ENCODE measurements at regions not wholly inside any gene's neighbourhood (a gene's known extent, or its start where the extent isn't known, plus 50 kb on each side); places are given as distances from the start of the nearest gene placed in this dataset.

DNA sequence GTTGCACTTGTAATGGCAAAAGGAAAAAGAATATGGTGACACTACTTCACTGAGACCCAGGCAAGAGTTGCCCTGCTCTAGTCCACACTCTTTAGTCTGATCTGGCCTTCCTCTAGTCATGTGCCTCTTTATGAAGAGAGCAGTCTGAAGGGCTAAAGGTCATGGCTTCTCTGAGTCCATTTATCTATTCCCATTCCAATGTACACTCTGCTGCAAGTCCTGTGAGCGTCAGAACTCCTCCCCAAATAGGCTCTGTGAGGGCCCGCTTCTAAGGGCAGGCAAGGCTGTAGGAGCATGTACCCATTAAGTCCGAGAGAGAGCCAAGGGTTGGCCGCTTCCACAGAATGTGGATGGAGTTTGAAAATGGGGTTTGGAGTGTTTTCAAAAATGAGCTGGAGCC lies 209.3 kb downstream of the AHR start:
- no peak for DNase-seq (ENCODE audit: low read depth in 3 of 3, low spot score in 2 of 3)

DNA sequence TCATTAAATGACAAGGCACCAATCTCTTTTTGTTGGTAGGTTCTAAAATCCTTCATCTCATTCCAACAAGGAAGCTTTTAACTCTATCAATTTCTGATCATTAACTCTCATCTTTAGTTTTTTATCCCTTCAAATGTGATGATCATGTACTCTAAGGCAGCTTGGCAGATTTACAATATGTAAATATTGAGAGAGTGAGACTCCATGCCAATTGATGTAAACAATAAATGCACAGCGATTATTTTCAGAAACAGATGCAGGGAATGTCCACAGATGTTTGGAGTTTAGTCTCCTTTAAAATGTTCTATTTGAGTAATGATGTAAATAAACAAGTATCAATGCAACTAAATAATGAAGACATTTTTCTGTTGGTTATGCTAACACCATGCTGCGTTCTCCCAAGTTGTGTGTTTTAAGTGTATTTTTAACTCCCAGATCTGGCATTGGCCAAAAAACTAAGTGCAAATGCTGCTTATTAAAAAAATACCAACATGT lies 213.8 kb downstream of the AHR start:
- no peak for DNase-seq (ENCODE audit: low read depth in 3 of 3, low spot score in 2 of 3)

DNA sequence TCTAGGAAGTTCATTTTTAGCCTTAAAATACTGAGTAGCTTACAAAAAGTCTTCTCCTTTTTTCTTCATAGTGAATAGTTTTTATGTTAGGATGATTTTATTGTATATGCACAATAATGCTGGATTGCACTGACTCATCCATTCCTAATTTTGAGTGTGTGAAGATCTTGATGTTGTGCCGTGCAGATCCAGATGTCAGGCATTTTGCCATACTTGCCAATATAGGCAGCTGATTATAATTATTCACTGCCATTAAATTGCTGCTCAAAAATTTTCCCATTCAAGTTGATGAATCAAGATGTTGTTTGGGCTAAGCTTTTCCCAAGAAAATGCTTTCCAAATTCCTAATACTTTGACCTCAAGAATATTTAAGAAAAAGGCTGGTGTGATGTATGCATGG lies 218.3 kb downstream of the AHR start:
- no peak for DNase-seq (ENCODE audit: low read depth in 3 of 3, low spot score in 2 of 3)

DNA sequence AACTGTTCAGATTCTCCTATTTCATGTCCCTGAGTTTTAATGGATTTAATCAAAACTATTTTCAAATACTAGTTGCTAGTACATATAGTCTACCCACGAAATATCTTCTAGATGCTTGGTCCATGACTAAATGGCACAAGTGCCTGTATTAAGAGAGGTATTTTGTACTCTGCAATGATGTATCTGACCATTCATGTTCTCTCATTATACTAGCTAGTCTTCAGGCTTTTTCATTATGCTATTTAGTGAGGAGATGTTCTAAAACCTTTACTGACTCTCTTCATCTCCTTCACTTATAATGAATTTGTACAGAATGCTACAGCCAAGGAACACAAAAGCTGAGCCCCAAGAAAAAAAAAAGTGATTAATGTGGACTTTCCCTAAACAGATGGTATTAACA lies 222.5 kb downstream of the AHR start:
- DNase-seq (ENCODE audit: low read depth in 3 of 3, low spot score in 2 of 3): no peak

DNA sequence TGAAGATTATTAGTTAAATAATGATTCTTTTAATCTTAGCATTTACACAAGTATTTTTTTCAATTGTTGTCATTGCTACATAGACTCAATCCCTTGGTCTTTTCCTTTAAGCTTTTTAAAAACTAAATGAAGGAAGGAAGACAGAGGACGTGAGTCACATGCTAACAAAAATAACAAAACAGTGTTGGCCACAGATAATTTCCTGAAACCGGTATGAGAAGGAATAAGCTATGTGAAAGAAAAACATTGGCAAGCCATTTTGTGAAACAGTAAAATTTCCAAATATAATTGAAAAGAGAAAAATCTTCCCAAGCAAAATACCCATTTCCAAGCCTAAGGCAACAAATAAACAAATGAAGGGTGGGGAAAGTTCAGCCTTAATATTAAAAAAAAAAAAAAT lies 223.0 kb downstream of the AHR start:
- no peak for DNase-seq (ENCODE audit: low read depth in 3 of 3, low spot score in 2 of 3)

DNA sequence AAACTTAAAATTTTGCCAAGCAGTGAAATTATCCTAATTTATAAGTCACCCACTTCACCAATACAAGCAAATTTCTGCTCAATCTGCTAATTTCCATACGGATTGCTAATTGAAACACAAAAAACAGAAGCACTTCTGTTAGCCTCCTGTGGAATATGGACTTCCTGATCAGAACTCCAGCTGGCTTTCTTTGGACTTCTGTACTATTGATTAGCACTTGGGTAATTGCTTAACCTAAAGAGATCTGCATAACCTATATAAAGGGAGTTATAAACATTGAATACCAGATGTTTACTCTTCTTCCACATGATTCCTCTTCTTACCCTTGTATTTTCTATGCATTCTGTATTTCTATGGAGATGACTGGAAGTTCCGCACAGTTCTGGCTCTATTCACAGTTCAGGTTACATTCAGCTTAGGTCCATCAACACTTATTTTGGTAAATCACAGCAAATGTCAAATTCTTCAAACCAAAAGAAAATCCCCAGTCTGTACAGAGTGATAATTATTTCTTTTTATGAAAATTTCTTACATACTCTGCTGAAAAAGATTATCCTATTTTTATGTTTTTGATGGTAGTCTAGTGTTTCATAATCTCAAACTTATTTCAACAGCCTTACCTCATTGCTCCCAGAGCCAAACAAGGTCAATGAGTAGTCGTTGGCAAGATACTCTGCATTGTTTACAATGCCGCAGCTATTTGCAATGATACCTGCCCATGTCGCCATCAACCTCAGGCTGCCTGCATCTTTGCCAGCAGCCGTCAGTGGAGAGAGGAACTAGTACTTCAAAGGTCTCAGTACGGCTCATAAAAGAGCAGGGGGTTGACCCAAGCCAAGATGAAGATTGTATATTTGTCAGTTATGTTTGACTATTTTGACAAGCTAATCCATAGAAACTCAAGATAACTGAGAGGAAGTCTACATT lies 225.6 kb downstream of the AHR start:
- DNase-seq (ENCODE audit: low read depth in 3 of 3, low spot score in 2 of 3): no peak

DNA sequence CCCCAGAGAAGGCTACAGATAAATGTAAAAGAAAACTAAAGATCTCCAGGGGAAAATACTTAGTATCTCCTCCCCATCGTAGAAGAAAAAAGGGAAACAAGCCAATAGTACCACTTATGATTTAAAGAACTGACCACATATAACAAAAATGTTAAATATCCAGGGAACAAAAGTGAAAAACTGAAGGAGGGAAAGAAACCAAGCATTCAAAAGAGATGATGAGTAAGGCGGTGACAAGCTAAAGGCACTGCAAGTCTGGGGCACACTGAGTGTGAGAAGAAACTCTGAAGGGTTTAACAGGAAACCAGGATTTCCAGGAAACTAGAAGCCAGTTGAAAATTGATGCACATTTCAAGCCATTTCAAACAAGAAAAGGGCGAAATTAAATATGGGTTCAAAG lies 226.3 kb downstream of the AHR start:
- no peak for DNase-seq (ENCODE audit: low read depth in 3 of 3, low spot score in 2 of 3)

DNA sequence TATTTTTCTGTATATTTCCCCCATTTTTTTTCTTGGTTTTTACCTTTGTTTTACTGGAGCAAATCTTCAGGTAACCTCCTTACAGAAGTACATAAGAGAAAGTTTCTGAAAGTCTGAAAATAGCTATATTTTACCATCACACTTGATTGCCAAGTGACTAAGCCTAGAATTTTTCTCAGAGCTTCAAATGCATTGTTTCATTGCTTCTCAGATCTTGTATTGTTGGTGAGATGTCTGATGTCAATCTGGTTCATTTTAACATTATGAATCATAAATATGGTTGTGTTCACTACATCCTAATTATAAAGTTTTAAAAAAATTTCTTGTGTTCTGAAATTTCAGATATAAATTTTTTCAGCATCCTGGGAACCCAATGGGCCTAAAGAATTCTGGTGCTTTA lies 228.2 kb downstream of the AHR start:
- no peak for DNase-seq (ENCODE audit: low read depth in 3 of 3, low spot score in 2 of 3)

DNA sequence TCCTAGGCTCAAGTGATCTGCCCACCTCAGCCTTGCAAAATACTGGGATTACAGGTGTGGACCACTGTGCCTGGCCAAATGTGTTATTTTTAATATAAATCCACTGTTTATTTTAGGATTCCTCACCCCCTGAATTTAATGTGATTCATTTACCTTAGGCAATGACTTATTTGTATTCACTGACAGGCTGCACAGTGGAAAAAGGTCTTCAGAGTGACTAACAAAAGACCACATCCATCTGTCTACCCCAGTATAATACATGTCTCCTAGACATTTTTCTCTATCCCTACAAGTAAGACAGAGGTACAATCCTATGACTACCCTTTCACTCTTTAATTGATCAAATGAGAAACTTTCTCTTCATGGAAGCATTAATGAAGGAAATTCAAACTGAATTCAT lies 230.2 kb downstream of the AHR start:
- DNase-seq (ENCODE audit: low read depth in 3 of 3, low spot score in 2 of 3): no peak

DNA sequence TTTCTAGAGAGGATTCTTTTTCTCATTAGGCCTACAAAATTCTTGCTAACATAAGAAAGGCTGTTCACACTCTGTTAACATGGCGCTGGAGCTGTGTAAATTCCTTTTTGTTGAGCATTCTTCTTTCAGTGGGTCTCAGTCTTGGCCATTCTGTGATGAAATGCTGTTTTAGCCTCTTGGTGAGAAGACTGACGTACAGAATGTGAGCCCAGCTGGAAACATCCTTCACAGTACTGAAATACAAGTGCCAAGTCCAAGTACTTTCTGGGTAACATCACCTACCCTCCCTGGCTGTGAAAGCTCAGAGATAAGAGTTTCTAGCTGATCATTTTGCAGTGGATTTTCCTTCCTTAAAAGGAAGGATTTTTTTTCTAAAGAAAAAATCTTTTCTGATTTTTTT lies 231.8 kb downstream of the AHR start:
- no peak for DNase-seq (ENCODE audit: low read depth in 3 of 3, low spot score in 2 of 3)

DNA sequence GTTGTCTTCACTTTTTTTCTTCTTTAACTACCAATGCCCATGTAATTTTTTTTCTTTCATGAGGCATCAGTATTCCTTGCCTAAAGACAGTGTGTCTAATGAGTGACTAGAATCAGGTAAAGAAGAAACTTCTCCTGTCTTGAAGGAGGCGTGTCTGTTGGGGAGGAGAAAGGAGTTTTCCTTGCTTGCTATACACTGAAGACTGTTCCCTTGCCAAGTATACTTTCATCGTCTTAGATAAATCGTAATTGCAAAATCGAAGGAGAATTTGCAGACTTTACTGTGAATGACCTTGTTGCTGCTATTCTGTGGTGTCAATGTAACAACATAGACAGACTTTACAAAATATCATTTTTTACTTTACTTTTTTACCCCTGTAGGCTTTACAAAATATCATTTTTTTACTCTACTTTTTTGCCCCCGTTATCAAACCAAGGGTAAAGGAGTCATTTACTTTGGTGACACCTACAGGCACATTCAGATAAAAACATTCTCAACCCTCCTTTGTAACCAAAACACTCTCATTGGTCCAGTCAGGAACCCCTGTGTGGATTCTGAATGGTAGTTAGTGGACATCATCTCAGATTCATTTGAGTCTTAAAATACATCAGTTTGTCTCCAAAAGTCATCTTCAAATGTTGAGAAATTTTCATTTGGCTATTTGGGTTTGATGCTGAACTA lies 232.4 kb downstream of the AHR start:
- no peak for DNase-seq (ENCODE audit: low read depth in 3 of 3, low spot score in 2 of 3)

DNA sequence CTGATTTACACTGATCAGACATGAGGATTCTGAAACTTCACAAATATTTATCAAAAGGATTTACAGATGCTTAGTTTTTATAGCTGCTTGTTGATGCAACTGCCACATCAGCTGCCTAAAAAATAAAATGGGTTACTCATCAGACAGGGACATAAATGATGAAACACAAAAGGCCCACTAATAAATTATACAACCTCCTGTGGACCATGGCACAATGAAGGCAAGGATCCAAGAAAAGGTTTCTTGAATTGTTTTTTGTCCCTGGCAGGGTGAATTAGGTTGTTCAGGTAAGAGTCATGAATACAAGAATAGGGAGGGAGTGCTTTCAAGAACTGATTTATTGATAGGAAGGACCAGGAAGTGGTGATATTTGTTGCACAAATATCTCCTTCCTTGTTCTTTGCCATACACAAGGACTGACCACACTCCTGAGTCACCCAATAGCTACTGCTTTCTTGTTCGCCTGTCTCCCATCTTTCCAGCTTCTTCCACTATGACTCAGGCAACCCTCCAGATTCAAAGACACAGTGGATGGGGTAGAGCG lies 234.5 kb downstream of the AHR start:
- no peak for DNase-seq (ENCODE audit: low read depth in 3 of 3, low spot score in 2 of 3)

DNA sequence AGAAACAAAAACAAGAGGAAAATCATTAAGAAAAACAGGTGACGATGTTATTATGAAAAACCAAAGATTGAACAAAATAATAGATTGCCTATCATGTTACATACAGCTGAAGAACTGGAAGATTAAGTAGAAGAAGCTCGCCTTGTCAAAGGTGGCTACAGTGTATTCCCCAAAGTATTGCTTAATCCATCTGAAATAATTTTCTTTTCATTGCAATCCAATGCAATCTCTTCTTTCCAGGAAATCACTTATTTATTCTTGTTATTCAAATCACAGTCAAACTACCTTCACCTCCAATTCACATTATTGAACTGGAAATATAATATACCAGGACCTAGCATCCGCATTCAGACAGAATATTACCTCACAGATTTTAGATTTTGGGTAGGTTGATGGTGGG lies 235.9 kb downstream of the AHR start:
- no peak for DNase-seq (ENCODE audit: low read depth in 3 of 3, low spot score in 2 of 3)

DNA sequence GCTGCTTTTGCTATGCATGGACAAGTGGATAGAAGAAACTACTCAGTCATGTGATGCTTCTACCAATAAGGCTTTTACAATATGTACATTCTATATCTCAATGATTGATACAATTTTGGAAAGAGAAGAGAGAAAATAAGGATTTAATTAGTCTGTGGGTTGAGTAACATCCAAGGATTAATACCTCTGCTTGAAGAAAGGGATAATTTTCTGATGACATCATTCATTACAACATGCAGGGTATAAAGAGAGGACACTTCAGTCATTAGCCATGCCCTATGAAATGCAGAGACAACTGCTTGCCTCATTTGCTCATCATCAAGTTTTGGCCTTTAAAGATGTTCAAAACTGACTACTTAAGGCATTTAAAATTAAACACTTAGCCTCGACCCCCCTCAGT lies 237.3 kb downstream of the AHR start:
- DNase-seq (ENCODE audit: low read depth in 3 of 3, low spot score in 2 of 3): no peak

DNA sequence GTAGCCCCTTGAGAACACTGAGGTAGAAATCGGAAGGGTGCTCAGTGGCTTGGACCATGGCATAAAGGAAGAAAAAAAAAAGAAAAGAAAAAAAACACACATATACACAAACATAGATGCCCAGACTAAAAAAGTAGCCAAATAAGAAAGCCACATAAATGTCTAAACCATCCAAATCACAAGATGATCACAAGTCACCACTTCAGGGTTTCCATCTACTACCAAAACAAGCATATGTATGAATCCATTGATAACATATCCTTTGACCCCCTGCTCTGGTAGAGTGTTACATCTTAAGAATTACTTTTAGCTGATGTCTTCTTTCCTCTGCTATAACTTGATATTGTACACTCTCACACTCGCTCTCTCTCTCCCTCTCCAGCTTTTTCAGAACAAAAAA lies 245.9 kb downstream of the AHR start:
- DNase-seq (ENCODE audit: low read depth in 3 of 3, low spot score in 2 of 3): no peak

DNA sequence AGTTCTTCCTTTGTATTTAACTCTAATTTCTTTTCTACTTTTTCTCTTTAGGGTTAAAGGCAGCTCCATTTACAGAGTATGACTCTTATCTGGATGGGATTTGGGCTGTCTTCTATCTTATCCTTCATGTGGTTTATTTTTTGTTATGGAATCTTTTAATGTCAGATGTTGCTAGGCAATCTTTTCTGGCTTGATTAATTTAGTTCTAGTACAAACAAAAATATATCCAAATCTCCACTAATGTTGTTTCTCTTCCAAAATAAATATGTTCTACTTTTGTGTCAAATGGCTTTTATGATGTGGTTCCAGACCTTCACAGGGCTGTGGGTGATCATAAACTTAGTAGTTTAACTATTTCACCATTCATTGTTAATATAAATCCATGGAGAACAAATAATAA lies 246.9 kb downstream of the AHR start:
- DNase-seq (ENCODE audit: low read depth in 3 of 3, low spot score in 2 of 3): no peak

DNA sequence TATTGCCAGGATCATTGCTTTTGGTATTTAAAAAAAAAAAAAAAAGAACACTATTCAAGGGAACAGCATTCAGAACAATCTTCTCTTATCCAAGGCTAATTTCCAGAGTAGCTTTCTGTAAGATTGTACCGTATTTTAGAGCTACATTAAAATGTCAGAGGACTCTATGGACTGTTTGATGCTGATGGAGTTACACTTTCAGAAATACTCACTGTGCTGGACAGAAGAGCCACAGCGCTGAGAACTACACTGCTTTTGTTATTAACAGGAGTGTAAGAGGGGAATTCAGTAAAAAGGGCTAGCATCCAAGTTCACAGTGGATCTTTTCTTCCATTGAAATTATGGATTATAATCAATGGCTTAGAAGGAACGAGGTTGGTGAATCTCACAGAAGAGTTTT lies 247.7 kb downstream of the AHR start:
- no peak for DNase-seq (ENCODE audit: low read depth in 3 of 3, low spot score in 2 of 3)

DNA sequence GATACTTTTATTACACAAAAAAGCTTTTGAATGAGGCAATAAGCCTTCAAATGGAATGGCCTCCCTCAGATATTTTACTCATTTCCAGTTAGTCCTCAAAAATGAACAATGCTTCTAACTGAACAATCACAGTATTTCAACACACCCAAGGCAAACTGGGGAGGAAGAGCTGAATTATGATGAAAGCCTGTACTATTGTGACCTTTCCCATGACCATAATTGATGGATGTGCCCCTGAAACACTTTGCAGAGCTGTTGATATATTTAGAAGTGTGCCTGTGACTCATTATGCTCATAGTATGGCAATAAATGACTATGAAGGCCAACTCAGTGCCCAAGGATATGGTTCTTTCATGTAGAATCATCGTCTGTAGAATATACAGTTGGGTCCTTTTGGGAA lies 248.1 kb downstream of the AHR start:
- DNase-seq (ENCODE audit: low read depth in 3 of 3, low spot score in 2 of 3): no peak

DNA sequence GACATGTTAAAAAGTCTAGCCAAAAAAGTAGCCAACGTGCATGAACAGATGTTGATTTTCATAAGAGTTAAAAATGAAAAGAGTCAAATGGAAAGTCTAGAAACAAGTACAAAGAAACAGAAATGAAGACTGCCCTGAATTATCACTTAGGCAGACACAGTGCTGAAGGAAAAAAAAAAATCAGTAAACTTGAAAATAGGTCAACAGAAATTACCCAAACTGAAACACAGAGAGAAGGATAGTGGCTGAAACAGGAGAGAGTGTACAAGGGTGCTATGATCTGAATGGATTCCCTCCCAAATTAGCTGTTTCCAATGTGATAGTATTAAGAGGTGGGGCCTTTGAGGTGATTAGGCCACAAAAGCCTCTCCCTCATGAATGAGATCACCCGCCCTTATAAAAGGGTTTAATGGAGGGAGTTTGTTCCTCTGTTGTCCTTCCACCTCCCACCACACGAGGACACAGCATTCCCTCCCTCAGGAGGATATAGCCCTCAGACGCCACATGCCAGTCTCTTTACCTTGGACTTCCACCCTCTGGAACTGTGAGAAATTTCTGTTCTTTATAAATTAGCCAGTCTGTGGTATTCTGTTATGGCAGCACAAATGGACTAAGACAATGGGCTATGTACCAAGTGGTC lies 249.7 kb downstream of the AHR start:
- DNase-seq (ENCODE audit: low read depth in 3 of 3, low spot score in 2 of 3): no peak

DNA sequence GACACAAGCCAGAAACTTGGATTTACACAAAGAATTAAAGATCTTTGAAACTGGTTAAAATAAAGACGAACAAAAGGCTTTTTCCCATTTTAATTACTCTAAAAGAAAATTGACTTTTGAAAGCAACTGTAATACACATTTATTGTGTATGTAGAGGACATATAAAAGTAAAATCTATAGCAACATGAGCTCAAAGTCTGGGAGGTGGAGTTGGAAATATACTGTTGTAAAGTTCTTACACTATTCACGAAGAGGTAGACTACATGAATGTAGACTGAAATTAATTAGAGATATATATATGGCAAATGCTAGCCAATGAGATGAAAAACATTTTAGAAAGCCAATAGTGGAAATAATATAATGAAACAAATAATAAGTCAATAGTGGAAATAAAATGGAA lies 251.0 kb downstream of the AHR start:
- DNase-seq (ENCODE audit: low read depth in 3 of 3, low spot score in 2 of 3): no peak

DNA sequence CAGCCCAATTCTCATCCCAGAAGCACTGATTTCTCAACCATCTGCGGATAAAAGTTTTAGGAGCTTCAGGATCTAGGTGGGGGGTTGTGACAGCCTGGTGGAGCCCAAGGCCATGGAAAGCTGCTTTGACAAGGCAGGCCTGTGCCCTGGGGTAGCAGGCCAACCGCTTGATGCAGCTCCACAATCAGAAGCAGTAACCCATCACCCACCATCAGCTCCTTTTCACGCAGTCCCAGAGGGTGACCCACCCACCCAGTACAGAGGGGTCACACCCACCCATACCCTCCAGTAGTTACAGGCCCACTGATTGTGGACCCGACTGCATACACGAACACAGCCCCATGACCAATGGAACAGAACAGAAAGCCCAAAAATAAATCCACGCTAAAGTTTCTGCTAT lies 253.9 kb downstream of the AHR start:
- no peak for DNase-seq (ENCODE audit: low read depth in 3 of 3, low spot score in 2 of 3)
